GM19468 (cell line): ENCODE measurements at regions not wholly inside any gene's neighbourhood (a gene's known extent, or its start where the extent isn't known, plus 50 kb on each side); places are given as distances from the start of the nearest gene placed in this dataset.
"Not testable (repeated sequence)": the region's sequence is repeated elsewhere in the genome, so short reads cannot be mapped to it uniquely, and the experiment has no call there.

Experiments
- ATAC-seq: cut with Tn5 transposase; IDR thresholded peaks from one replicate; pipeline ENCODE4 v1.9.1; 2021; ENCODE audit warnings: mild to moderate bottlenecking, moderate library complexity, moderate number of reproducible peaks; ENCODE audit not compliant: unreplicated experiment; ENCODE audit errors: extremely low read depth

DNA sequence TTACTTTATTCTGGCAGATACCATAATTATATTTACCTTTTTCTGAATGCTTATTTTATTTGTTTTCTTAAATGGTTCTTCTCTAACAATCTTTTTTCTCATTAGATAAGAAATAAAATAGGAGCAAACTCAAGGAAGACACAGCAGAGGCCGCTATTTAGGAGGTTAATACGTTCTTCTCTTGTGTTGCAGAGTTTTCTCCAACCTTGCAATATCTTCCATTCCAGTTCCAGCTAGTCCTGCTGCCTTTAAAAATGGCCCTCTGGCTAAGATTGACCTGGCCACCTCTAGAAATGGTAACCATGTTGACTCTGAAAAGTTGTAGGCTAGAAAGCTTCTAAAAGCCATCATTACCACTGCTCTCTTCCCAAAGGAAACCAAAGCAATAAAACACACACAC is 718.8 kb downstream of the MAT2B start:
- ATAC-seq = no peak

DNA sequence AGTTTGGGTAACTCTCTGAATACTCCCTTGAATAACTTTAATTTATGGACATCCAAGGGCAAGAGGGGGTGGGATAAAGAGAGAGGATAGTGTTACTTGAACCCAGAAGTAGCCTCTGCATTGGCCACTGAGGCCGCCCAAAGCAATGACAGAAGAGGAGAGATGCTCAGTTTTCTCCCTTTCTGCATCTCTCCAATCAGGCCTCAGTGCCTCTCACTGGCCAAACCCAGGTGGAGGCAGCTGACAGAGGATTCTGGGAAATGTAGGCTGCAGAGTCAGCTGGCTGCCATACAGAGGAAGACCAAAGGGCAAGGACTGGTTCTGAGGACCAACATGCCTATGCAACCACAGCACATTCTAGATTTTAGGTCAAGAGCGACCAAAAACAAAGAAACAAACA is 719.4 kb downstream of the MAT2B start:
- ATAC-seq = no peak

DNA sequence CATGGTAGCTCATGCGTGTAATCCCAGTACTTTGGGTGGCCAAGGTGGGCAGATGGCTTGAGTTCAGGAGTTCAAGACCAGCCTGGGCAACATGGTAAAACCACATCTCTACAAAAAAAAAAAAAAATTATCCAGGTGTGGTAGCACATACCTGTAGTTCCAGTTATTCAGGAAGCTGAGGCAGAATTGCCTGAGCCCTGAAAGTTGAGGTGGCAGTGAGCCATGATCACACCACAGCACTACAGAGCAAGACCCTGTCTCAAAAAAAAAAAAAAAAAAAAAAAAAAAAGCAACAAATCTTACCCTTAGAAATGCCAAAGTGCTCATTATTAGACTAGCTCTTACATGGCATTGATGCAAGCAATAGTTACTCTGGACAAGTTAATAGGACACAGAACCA is 724.9 kb downstream of the MAT2B start:
- no peak for ATAC-seq

DNA sequence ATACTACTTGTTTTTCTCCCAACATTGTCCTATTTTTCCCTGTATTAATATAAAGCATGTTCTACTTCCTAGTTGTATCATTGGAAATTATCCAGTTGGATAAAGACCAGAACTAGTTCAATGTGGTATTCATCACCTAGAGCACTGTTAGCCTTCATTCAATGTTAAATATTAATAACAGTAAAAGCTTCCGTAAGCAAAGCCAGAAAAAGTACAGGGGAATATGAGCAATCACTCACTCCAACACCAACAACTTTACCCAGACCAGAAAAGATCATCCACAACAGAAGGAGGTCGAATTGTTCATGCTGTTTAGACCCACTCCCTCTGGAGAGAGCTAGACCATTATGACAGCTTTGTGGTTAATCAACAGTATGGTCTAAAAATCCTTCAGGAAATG is 728.4 kb downstream of the MAT2B start:
- ATAC-seq = no peak

DNA sequence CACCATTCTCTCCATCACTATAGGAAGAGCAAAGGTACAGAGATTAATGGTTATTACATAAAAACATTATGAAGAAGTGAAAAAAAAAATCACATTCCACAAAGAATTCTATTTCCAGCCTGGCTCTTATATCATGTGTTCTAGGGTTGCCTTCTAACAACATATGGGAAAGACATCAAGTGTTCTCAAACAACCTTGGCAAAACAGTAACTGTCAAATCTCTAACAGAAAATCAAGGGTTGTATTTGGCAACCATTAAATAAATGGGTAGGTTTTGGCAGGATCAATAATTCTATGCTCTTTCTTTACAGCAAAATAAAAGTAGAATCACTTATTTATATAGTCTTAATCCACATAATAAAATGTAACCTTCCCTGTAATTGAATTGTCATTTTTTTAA is 728.9 kb downstream of the MAT2B start:
- ATAC-seq = no peak

DNA sequence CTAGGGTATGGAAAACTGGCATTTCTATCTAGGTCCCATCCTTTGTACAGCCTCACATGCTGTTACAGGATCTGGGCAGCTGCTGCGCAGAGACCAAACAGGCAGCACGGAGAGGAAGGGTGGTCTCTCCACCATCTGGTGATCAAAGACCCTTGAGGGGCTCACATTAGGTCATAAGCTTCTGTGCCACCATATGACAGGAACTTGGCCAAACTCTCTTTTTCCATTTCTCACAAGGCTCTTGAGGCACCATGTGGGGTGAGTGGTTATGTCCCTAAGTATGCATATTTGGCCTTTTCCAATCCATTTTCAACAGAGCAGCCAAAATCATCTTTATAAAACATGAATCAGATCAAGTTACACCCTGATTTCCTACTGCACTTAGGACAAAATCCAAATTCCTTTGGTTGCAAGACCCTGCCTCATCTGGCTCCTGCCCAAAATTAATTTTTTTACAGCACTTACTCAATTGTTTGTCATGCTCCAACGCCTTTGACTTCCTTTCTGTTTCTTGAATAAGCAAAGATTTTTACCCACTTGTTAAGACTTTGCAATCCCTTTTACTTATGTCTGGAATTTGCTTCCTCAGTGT is 730.0 kb downstream of the MAT2B start:
- ATAC-seq = no peak

DNA sequence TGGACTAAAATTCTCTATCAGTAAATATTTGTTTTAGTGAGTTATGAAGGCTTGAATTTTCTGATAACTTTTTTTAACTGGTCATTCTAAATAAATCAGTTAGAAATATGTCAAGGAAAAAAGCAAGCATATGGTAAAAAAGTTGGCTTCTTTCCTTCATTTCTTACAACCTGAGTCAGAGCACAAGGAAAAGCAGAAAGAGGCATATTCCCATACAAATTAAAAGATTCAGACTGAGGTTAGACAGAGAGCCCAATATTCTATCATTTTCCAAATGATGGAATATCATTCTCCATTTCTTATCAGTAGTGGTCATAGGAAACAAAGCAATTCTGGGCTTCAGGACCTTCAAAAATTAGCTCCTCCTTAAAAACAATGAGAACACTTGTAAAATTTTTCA is 732.1 kb downstream of the MAT2B start:
- ATAC-seq = no peak

GRCh38 chr5:164251781-164252180 is 746.4 kb downstream of the MAT2B start:
- not testable (repeated sequence) for ATAC-seq

DNA sequence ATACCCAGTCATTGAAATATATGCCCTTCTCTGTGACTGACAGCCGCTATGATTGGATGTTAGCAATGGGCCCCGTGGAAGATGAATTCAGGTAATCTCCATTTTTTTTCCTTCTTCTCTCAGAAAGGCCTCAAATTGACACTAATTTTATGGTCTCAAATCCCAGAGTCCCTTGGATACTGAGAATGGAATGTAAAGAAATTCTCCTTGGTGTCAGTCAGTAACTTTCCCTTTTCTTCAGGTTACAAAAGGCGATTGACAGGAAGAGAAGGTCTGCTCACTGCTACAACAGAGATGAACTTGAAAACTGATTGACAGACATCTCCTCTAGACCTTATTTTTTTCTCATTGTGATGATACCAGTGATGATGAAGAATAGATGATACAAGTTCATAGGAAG is 748.3 kb downstream of the MAT2B start:
- ATAC-seq = no peak

GRCh38 chr5:164255598-164256213 is 750.3 kb downstream of the MAT2B start:
- no peak for ATAC-seq

- no peak for ATAC-seq
Measured at GRCh38 chr5:164256351-164256750, 750.9 kb downstream of the MAT2B start.

DNA sequence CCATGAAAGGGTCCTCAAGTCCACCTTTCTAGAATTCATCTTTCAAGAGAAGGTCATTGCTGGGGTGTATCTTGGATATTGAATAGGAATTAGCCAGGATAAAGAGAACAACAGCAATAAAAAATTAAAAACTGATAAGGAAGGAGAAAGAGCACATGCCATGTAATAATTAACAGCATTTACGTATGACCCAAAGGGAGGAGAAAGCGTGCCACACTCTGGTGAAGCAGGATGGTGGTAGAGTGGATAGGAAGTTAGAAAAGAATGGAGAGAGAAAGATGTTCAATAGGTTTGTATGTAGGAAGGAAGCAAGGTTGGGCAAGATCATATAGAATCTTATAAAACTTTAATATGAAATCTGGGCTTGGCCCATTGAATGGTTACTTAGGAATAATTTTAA is 751.5 kb downstream of the MAT2B start:
- ATAC-seq = no peak

- ATAC-seq = no peak
Measured at GRCh38 chr5:164265566-164265965, 760.1 kb downstream of the MAT2B start.

GRCh38 chr5:164266571-164266970 is 761.2 kb downstream of the MAT2B start:
- no peak for ATAC-seq

- ATAC-seq = peak; percentile 56
Measured at GRCh38 chr5:164277720-164278119, 772.3 kb downstream of the MAT2B start.

DNA sequence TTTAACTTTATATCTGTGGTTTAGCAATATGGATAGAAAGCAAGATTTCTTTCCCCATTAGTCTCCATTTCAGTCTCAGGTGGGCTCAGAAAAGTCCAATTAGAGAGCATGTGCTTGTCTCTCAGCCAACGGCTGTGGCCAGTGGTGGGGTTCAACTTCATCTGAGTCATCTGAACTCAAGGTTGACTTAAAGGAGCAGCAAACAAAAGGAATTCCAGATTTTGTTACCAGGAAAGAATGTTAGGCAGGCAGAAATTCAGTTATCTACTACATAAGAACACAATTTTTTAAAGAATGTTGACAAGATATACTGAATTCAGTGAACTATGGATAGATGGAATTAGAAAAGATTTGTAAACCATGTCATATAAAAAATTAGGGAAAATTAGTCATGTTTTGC is 784.1 kb downstream of the MAT2B start:
- no peak for ATAC-seq

- ATAC-seq = no peak
Measured at GRCh38 chr5:164296603-164297080, 791.2 kb downstream of the MAT2B start.

DNA sequence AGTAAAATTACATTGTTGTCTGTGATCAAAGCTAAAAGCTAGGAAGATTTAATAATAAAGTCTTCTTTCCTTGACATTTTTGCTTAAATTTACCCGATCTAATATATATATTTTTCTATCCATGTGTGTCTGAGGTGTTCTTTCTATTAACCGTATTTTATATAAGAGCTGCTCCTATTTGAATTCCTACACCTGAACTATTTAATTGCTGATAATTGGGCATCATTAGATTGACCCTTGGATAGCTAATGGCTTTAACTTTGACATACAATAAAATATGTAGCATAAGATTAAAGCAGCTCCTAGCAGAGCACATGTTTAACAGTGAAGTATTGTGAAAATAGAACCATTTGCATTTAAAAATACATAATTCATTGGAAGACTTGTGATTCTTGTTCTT is 792.7 kb downstream of the MAT2B start:
- ATAC-seq = no peak

GRCh38 chr5:164300295-164300694 is 794.9 kb downstream of the MAT2B start:
- ATAC-seq = no peak

GRCh38 chr5:164301136-164301535 is 795.7 kb downstream of the MAT2B start:
- no peak for ATAC-seq

DNA sequence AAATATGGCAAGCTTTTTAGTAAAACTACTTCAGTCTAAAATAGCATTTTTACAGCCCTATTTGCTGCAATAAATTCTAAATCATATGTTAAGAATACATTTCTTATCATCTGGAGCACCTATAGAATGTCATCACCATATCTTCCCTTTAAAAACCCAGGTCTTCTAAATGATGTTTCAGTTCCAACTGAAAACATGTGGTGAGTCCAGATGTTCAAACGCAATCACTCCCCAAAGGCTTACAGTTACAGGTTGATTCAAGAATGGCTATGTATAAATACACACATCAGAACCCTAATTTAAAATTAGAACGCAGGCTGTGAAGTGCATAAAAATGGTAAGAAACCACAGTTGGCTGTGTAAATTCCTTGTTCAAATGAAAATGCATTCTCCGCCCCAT is 796.3 kb downstream of the MAT2B start:
- ATAC-seq = no peak

GRCh38 chr5:164302533-164303235 is 797.3 kb downstream of the MAT2B start:
- no peak for ATAC-seq
